WTC11 (cell line): ENCODE measurements at regions not wholly inside any gene's neighbourhood (a gene's known extent, or its start where the extent isn't known, plus 50 kb on each side); places are given as distances from the start of the nearest gene placed in this dataset.

Experiments
- ATAC-seq: fragments of 200-7000 bp; cut with Tn5 transposase; 2 replicates; pipeline ENCODE4 v1.10.0; 2021; ENCODE audit warnings: mild to moderate bottlenecking, moderate library complexity
- CTCF ChIA-PET: fragments of 300-600 bp; sonication (Branson Sonifier 250); formaldehyde crosslinking; loops from one replicate; lab custom pipeline; 2021; ENCODE audit warnings: antibody characterized with exemption; lab: Charles Lee
- POLR2A ChIA-PET: fragments of 350-600 bp; sonication (Branson Sonifier 250); formaldehyde crosslinking; loops from one replicate; lab custom pipeline; 2021; ENCODE audit warnings: antibody characterized with exemption; lab: Charles Lee
- DNase-seq: peaks from one replicate; pipeline ENCODE4 v3.0.0; 2021; ENCODE audit warnings: low spot score
- H3K27ac Mint-ChIP-seq: 2 replicates; pipeline ENCODE4 v1.8.0; 2021; ENCODE audit warnings: mixed read lengths
- H3K27me3 Mint-ChIP-seq: 2 replicates; pipeline ENCODE4 v1.8.0; 2021; ENCODE audit warnings: low read depth, mild to moderate bottlenecking, moderate library complexity, mixed read lengths
- H3K36me3 Mint-ChIP-seq: 2 replicates; pipeline ENCODE4 v1.8.0; 2021; ENCODE audit warnings: mixed read lengths
- H3K4me1 Mint-ChIP-seq: 2 replicates; pipeline ENCODE4 v1.8.0; 2022; ENCODE audit warnings: mixed read lengths
- H3K4me3 Mint-ChIP-seq: 2 replicates; pipeline ENCODE4 v1.8.0; 2021; ENCODE audit warnings: mild to moderate bottlenecking, moderate library complexity, mixed read lengths
- H3K9me3 Mint-ChIP-seq: 2 replicates; pipeline ENCODE4 v1.8.0; 2021; ENCODE audit warnings: mixed read lengths
- ESRRA ChIP-seq: sonication (generic); formaldehyde crosslinking; IDR thresholded peaks from 2 replicates; pipeline ENCODE4 v1.8.1; 2022; ENCODE audit warnings: mild to moderate bottlenecking, missing genetic modification reagents, borderline replicate concordance
- FOXK1 ChIP-seq: sonication (generic); formaldehyde crosslinking; IDR thresholded peaks from 2 replicates; pipeline ENCODE4 v1.8.0; 2022; ENCODE audit warnings: mild to moderate bottlenecking, moderate library complexity, missing genetic modification reagents
- FOXP1 ChIP-seq: sonication (generic); formaldehyde crosslinking; IDR thresholded peaks from 2 replicates; pipeline ENCODE4 v1.8.0; 2022; ENCODE audit warnings: missing genetic modification reagents, mild to moderate bottlenecking, moderate library complexity, borderline replicate concordance
- JAZF1 ChIP-seq: fragments of 250-450 bp; sonication (Bioruptor Pico); IDR thresholded peaks from 2 replicates; pipeline ENCODE4 v1.9.0; 2021; ENCODE audit warnings: moderate library complexity, mild to moderate bottlenecking, inconsistent platforms
- KAT7 ChIP-seq: sonication (generic); formaldehyde crosslinking; IDR thresholded peaks from 2 replicates; pipeline ENCODE4 v1.8.1; 2023; ENCODE audit warnings: missing genetic modification reagents, mild to moderate bottlenecking, borderline replicate concordance
- MYBL2 ChIP-seq: sonication (generic); formaldehyde crosslinking; IDR thresholded peaks from 2 replicates; pipeline ENCODE4 v1.8.1; 2023; ENCODE audit warnings: mild to moderate bottlenecking, moderate library complexity, missing genetic modification reagents
- NFATC4 ChIP-seq: fragments of 250-450 bp; sonication (Bioruptor Pico); IDR thresholded peaks from 2 replicates; pipeline ENCODE4 v1.9.0; 2021; ENCODE audit warnings: mild to moderate bottlenecking
- NR3C1 ChIP-seq: sonication (generic); formaldehyde crosslinking; conservative IDR thresholded peaks from 2 replicates; pipeline ENCODE4 v1.8.1; 2023; ENCODE audit warnings: low read depth, mild to moderate bottlenecking, missing genetic modification reagents
- OVOL2 ChIP-seq: fragments of 250-450 bp; sonication (Bioruptor Pico); IDR thresholded peaks from 2 replicates; pipeline ENCODE4 v1.9.0; 2021; ENCODE audit warnings: mild to moderate bottlenecking, borderline replicate concordance
- TEAD1 ChIP-seq: sonication (generic); formaldehyde crosslinking; IDR thresholded peaks from 2 replicates; pipeline ENCODE4 v1.8.0; 2022; ENCODE audit warnings: mild to moderate bottlenecking, missing genetic modification reagents
- TF ChIP-seq, protein P1 (sequence below): sonication (generic); formaldehyde crosslinking; IDR thresholded peaks from 2 replicates; pipeline ENCODE4 v1.8.0; 2022; ENCODE audit warnings: mild to moderate bottlenecking, missing genetic modification reagents
- TF ChIP-seq, protein P2 (sequence below): sonication (generic); formaldehyde crosslinking; IDR thresholded peaks from 2 replicates; pipeline ENCODE4 v1.8.1; 2023; ENCODE audit warnings: mild to moderate bottlenecking, missing genetic modification reagents
- TF ChIP-seq, protein P3 (sequence below): fragments of 200-600 bp; IDR thresholded peaks from 2 replicates; pipeline ENCODE4 v1.8.0; 2022; ENCODE audit warnings: antibody characterized with exemption
- TF ChIP-seq, protein P4 (sequence below): sonication (generic); formaldehyde crosslinking; IDR thresholded peaks from 2 replicates; pipeline ENCODE4 v1.8.1; 2023; ENCODE audit warnings: mild to moderate bottlenecking, moderate library complexity, missing genetic modification reagents
- TF ChIP-seq, protein P5 (sequence below): sonication (generic); formaldehyde crosslinking; IDR thresholded peaks from 2 replicates; pipeline ENCODE4 v1.8.1; 2022; ENCODE audit warnings: missing genetic modification reagents, borderline replicate concordance
- TF ChIP-seq, protein P6 (sequence below): sonication (generic); formaldehyde crosslinking; conservative IDR thresholded peaks from 2 replicates; pipeline ENCODE4 v1.8.1; 2023; ENCODE audit warnings: mild to moderate bottlenecking, low read depth, missing genetic modification reagents, moderate library complexity
- TF ChIP-seq, protein P7 (sequence below): sonication (generic); formaldehyde crosslinking; conservative IDR thresholded peaks from 2 replicates; pipeline ENCODE4 v1.8.1; 2022; ENCODE audit warnings: mild to moderate bottlenecking, missing genetic modification reagents
- TF ChIP-seq, protein P8 (sequence below): sonication (generic); formaldehyde crosslinking; IDR thresholded peaks from 2 replicates; pipeline ENCODE4 v1.8.1; 2023; ENCODE audit warnings: mild to moderate bottlenecking, missing genetic modification reagents, moderate library complexity
- TF ChIP-seq, protein P9 (sequence below): fragments of 250-450 bp; sonication (Bioruptor Pico); IDR thresholded peaks from 2 replicates; pipeline ENCODE4 v1.9.0; 2021; ENCODE audit warnings: mild to moderate bottlenecking, borderline replicate concordance

DNA sequence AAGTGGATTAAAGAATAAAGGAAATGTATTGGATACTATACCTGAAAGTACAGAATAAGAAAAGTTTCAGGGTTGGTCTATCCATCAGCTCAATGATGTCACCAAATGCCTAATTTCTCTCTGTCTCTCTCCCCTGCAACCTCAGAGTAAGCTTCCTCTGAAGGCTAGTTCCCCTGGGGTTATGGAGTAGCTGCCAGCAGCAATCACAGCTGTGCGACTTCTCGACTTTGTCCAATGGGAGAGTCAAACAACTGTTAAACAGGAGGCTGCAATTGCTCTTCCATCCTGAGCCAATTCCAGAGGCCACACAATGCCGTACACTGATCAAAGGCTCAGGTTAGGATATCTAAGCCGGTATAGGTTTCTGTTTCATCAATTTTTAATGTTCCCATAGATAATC is 95.3 kb upstream of the FANCL start:
- Mint-ChIP-seq H3K9me3 (peaks cover 4% of the 10 kb centered on the region; the same call in 1 of the 2 replicates), H3K4me3 (no peak overlapping the region), H3K4me1 (peaks cover 17% of the 10 kb centered on the region), H3K27ac (no peak overlapping the region), H3K36me3 (no peaks in the 10 kb centered on the region), H3K27me3 (no peaks in the 10 kb centered on the region)
- DNase-seq, result no peak
- ATAC-seq, result peak; percentile 49; the same call in 1 of the 2 replicates
- TF ChIP-seq, protein P1, sequence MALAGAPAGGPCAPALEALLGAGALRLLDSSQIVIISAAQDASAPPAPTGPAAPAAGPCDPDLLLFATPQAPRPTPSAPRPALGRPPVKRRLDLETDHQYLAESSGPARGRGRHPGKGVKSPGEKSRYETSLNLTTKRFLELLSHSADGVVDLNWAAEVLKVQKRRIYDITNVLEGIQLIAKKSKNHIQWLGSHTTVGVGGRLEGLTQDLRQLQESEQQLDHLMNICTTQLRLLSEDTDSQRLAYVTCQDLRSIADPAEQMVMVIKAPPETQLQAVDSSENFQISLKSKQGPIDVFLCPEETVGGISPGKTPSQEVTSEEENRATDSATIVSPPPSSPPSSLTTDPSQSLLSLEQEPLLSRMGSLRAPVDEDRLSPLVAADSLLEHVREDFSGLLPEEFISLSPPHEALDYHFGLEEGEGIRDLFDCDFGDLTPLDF (CRISPR knock-in tag), result no peak
- TF ChIP-seq NFATC4 (no peak), ESRRA (CRISPR knock-in tag) (no peak), NR3C1 (CRISPR knock-in tag) (no peak), MYBL2 (CRISPR knock-in tag) (no peak), FOXP1 (no peak), FOXK1 (CRISPR knock-in tag) (no peak), OVOL2 (no peak), TEAD1 (no peak), KAT7 (CRISPR knock-in tag) (no peak), JAZF1 (CRISPR knock-in tag) (no peak)
- TF ChIP-seq, protein P2, sequence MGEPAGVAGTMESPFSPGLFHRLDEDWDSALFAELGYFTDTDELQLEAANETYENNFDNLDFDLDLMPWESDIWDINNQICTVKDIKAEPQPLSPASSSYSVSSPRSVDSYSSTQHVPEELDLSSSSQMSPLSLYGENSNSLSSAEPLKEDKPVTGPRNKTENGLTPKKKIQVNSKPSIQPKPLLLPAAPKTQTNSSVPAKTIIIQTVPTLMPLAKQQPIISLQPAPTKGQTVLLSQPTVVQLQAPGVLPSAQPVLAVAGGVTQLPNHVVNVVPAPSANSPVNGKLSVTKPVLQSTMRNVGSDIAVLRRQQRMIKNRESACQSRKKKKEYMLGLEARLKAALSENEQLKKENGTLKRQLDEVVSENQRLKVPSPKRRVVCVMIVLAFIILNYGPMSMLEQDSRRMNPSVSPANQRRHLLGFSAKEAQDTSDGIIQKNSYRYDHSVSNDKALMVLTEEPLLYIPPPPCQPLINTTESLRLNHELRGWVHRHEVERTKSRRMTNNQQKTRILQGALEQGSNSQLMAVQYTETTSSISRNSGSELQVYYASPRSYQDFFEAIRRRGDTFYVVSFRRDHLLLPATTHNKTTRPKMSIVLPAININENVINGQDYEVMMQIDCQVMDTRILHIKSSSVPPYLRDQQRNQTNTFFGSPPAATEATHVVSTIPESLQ (CRISPR knock-in tag), result no peak
- TF ChIP-seq, protein P3, sequence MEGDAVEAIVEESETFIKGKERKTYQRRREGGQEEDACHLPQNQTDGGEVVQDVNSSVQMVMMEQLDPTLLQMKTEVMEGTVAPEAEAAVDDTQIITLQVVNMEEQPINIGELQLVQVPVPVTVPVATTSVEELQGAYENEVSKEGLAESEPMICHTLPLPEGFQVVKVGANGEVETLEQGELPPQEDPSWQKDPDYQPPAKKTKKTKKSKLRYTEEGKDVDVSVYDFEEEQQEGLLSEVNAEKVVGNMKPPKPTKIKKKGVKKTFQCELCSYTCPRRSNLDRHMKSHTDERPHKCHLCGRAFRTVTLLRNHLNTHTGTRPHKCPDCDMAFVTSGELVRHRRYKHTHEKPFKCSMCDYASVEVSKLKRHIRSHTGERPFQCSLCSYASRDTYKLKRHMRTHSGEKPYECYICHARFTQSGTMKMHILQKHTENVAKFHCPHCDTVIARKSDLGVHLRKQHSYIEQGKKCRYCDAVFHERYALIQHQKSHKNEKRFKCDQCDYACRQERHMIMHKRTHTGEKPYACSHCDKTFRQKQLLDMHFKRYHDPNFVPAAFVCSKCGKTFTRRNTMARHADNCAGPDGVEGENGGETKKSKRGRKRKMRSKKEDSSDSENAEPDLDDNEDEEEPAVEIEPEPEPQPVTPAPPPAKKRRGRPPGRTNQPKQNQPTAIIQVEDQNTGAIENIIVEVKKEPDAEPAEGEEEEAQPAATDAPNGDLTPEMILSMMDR, result no peak
- TF ChIP-seq, protein P4, sequence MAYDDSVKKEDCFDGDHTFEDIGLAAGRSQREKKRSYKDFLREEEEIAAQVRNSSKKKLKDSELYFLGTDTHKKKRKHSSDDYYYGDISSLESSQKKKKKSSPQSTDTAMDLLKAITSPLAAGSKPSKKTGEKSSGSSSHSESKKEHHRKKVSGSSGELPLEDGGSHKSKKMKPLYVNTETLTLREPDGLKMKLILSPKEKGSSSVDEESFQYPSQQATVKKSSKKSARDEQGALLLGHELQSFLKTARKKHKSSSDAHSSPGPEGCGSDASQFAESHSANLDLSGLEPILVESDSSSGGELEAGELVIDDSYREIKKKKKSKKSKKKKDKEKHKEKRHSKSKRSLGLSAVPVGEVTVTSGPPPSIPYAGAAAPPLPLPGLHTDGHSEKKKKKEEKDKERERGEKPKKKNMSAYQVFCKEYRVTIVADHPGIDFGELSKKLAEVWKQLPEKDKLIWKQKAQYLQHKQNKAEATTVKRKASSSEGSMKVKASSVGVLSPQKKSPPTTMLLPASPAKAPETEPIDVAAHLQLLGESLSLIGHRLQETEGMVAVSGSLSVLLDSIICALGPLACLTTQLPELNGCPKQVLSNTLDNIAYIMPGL (CRISPR knock-in tag), result no peak
- TF ChIP-seq, protein P5, sequence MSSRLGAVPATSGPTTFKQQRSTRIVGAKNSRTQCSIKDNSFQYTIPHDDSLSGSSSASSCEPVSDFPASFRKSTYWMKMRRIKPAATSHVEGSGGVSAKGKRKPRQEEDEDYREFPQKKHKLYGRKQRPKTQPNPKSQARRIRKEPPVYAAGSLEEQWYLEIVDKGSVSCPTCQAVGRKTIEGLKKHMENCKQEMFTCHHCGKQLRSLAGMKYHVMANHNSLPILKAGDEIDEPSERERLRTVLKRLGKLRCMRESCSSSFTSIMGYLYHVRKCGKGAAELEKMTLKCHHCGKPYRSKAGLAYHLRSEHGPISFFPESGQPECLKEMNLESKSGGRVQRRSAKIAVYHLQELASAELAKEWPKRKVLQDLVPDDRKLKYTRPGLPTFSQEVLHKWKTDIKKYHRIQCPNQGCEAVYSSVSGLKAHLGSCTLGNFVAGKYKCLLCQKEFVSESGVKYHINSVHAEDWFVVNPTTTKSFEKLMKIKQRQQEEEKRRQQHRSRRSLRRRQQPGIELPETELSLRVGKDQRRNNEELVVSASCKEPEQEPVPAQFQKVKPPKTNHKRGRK, result no peak
- TF ChIP-seq, protein P6, sequence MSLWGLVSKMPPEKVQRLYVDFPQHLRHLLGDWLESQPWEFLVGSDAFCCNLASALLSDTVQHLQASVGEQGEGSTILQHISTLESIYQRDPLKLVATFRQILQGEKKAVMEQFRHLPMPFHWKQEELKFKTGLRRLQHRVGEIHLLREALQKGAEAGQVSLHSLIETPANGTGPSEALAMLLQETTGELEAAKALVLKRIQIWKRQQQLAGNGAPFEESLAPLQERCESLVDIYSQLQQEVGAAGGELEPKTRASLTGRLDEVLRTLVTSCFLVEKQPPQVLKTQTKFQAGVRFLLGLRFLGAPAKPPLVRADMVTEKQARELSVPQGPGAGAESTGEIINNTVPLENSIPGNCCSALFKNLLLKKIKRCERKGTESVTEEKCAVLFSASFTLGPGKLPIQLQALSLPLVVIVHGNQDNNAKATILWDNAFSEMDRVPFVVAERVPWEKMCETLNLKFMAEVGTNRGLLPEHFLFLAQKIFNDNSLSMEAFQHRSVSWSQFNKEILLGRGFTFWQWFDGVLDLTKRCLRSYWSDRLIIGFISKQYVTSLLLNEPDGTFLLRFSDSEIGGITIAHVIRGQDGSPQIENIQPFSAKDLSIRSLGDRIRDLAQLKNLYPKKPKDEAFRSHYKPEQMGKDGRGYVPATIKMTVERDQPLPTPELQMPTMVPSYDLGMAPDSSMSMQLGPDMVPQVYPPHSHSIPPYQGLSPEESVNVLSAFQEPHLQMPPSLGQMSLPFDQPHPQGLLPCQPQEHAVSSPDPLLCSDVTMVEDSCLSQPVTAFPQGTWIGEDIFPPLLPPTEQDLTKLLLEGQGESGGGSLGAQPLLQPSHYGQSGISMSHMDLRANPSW (CRISPR knock-in tag), result no peak
- TF ChIP-seq, protein P7, sequence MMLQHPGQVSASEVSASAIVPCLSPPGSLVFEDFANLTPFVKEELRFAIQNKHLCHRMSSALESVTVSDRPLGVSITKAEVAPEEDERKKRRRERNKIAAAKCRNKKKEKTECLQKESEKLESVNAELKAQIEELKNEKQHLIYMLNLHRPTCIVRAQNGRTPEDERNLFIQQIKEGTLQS (CRISPR knock-in tag), result no peak
- TF ChIP-seq, protein P8, sequence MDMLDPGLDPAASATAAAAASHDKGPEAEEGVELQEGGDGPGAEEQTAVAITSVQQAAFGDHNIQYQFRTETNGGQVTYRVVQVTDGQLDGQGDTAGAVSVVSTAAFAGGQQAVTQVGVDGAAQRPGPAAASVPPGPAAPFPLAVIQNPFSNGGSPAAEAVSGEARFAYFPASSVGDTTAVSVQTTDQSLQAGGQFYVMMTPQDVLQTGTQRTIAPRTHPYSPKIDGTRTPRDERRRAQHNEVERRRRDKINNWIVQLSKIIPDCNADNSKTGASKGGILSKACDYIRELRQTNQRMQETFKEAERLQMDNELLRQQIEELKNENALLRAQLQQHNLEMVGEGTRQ (CRISPR knock-in tag), result no peak
- TF ChIP-seq, protein P9, sequence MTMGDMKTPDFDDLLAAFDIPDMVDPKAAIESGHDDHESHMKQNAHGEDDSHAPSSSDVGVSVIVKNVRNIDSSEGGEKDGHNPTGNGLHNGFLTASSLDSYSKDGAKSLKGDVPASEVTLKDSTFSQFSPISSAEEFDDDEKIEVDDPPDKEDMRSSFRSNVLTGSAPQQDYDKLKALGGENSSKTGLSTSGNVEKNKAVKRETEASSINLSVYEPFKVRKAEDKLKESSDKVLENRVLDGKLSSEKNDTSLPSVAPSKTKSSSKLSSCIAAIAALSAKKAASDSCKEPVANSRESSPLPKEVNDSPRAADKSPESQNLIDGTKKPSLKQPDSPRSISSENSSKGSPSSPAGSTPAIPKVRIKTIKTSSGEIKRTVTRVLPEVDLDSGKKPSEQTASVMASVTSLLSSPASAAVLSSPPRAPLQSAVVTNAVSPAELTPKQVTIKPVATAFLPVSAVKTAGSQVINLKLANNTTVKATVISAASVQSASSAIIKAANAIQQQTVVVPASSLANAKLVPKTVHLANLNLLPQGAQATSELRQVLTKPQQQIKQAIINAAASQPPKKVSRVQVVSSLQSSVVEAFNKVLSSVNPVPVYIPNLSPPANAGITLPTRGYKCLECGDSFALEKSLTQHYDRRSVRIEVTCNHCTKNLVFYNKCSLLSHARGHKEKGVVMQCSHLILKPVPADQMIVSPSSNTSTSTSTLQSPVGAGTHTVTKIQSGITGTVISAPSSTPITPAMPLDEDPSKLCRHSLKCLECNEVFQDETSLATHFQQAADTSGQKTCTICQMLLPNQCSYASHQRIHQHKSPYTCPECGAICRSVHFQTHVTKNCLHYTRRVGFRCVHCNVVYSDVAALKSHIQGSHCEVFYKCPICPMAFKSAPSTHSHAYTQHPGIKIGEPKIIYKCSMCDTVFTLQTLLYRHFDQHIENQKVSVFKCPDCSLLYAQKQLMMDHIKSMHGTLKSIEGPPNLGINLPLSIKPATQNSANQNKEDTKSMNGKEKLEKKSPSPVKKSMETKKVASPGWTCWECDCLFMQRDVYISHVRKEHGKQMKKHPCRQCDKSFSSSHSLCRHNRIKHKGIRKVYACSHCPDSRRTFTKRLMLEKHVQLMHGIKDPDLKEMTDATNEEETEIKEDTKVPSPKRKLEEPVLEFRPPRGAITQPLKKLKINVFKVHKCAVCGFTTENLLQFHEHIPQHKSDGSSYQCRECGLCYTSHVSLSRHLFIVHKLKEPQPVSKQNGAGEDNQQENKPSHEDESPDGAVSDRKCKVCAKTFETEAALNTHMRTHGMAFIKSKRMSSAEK (CRISPR knock-in tag), result no peak
- ChIA-PET POLR2A (no interaction called here), CTCF (interaction anchor here (1.4 kb wide), 1 partner anchor 112 kb away, joined by 9 read pairs; no protein-coding TSS in a partner anchor)
